HL-60 (cell line): ENCODE measurements at regions not wholly inside any gene's neighbourhood (a gene's known extent, or its start where the extent isn't known, plus 50 kb on each side); places are given as distances from the start of the nearest gene placed in this dataset.

Experiments
- DNase-seq, 2 experiments: peaks; one replicate each; pipeline ENCODE4 v3.0.0-alpha.2; 2010 to 2020; ENCODE audit warnings: low read depth in 1 of 2, low spot score in 1 of 2
- H3K27ac ChIP-seq: fragments of 250-450 bp; sonication (Bioruptor Pico); replicated peaks from 2 replicates; pipeline ENCODE4 v1.5.1; 2020; ENCODE audit warnings: mild to moderate bottlenecking, moderate library complexity
- H3K27me3 ChIP-seq: fragments of 250-450 bp; sonication (Bioruptor Pico); 2 replicates; pipeline ENCODE4 v1.5.1; 2021; ENCODE audit warnings: mild to moderate bottlenecking, moderate library complexity; ENCODE audit not compliant: insufficient read depth, poor library complexity, severe bottlenecking
- H3K4me3 ChIP-seq: replicated peaks from 2 replicates; pipeline ENCODE4 v1.5.1; 2011; ENCODE audit warnings: mild to moderate bottlenecking, control low read depth, low read length; ENCODE audit not compliant: insufficient read depth
- CTCF ChIP-seq: IDR thresholded peaks from one replicate; pipeline ENCODE4 v1.5.1; 2011; ENCODE audit warnings: low read length, control low read depth, inconsistent platforms; ENCODE audit not compliant: insufficient read depth
- GABPA ChIP-seq: IDR thresholded peaks from 2 replicates; pipeline ENCODE4 v1.6.1; 2012; ENCODE audit warnings: low read depth
- POLR2AphosphoS5 ChIP-seq: IDR thresholded peaks from 2 replicates; pipeline ENCODE4 v1.6.1; 2012; ENCODE audit warnings: low read depth
- REST ChIP-seq: IDR thresholded peaks from 2 replicates; pipeline ENCODE4 v1.6.1; 2012; ENCODE audit warnings: low read depth; ENCODE audit not compliant: insufficient replicate concordance
- SPI1 ChIP-seq: IDR thresholded peaks from 2 replicates; pipeline ENCODE4 v1.6.1; 2012; ENCODE audit warnings: low read depth, mild to moderate bottlenecking, borderline replicate concordance

- H3K27me3 ChIP-seq: no peaks in the 10 kb centered on the region
- no peak overlapping the region for H3K4me3 ChIP-seq
- H3K27ac ChIP-seq: no peak overlapping the region
- DNase-seq: no peak
- TF ChIP-seq POLR2AphosphoS5: no peak
- no peak for TF ChIP-seq CTCF
- TF ChIP-seq SPI1: no peak
- TF ChIP-seq REST: no peak
- no peak for TF ChIP-seq GABPA
Measured at GRCh38 chr7:84455788-84456187, 261.2 kb upstream of the SEMA3A start.

- TF ChIP-seq REST: no peak
- TF ChIP-seq CTCF: no peak
- TF ChIP-seq SPI1: no peak
- TF ChIP-seq GABPA: no peak
- no peak for TF ChIP-seq POLR2AphosphoS5
- Histone ChIP-seq H3K27me3 (no peaks in the 10 kb centered on the region), H3K4me3 (no peak overlapping the region), H3K27ac (no peak overlapping the region)
- DNase-seq: no peak
Measured at GRCh38 chr7:84454174-84454959, 259.8 kb upstream of the SEMA3A start.

- H3K27me3 ChIP-seq: no peaks in the 10 kb centered on the region
- no peak overlapping the region for H3K27ac ChIP-seq
- TF ChIP-seq POLR2AphosphoS5: no peak
- no peak overlapping the region for H3K4me3 ChIP-seq
- DNase-seq: no peak
Measured at GRCh38 chr7:84452618-84453017, 258.0 kb upstream of the SEMA3A start.

GRCh38 chr7:84450772-84451171 lies 256.2 kb upstream of the SEMA3A start:
- no peaks in the 10 kb centered on the region for H3K27me3 ChIP-seq
- no peak for DNase-seq
- no peak for TF ChIP-seq GABPA
- no peak for TF ChIP-seq SPI1
- no peak for TF ChIP-seq POLR2AphosphoS5
- TF ChIP-seq REST: no peak
- TF ChIP-seq CTCF: no peak
- no peak overlapping the region for H3K27ac ChIP-seq
- H3K4me3 ChIP-seq: no peak overlapping the region
